Neural progenitor cell (in vitro differentiated cells): ENCODE measurements at regions not wholly inside any gene's neighbourhood (a gene's known extent, or its start where the extent isn't known, plus 50 kb on each side); places are given as distances from the start of the nearest gene placed in this dataset.

ENCODE experiments used
- DNase-seq: peaks from one replicate; pipeline ENCODE4 v3.0.0-alpha.2; 2016; ENCODE audit warnings: low spot score
- H2AFZ ChIP-seq: fragments of 200-600 bp; sonication (generic); replicated peaks from 2 replicates; pipeline ENCODE4 v1.6.1; 2016; ENCODE audit warnings: antibody characterized with exemption
- H3F3A ChIP-seq: fragments of 200-600 bp; sonication (generic); 2 replicates; pipeline ENCODE4 v1.6.1; 2016; ENCODE audit warnings: antibody characterized with exemption, low read depth
- H3K27ac ChIP-seq: fragments of 200-600 bp; sonication (generic); 2 replicates; pipeline ENCODE4 v1.5.1; 2016; ENCODE audit warnings: mild to moderate bottlenecking
- H3K27me3 ChIP-seq: fragments of 200-600 bp; sonication (generic); 2 replicates; pipeline ENCODE4 v1.6.1; 2016; ENCODE audit warnings: mild to moderate bottlenecking, moderate library complexity
- H3K36me3 ChIP-seq: fragments of 200-600 bp; sonication (generic); 2 replicates; pipeline ENCODE4 v1.5.1; 2016
- H3K4me1 ChIP-seq: fragments of 200-600 bp; sonication (generic); 2 replicates; pipeline ENCODE4 v1.6.1; 2016; ENCODE audit warnings: mixed run types
- H3K4me2 ChIP-seq: fragments of 200-600 bp; sonication (generic); 2 replicates; pipeline ENCODE4 v1.6.1; 2016
- H3K4me3 ChIP-seq: fragments of 200-600 bp; sonication (generic); 2 replicates; pipeline ENCODE4 v1.5.1; 2016
- H3K79me2 ChIP-seq: fragments of 200-600 bp; sonication (generic); 2 replicates; pipeline ENCODE4 v1.6.1; 2016; ENCODE audit warnings: low read depth
- H3K9ac ChIP-seq: fragments of 200-600 bp; sonication (generic); 2 replicates; pipeline ENCODE4 v1.6.1; 2016
- H3K9me3 ChIP-seq: fragments of 200-600 bp; sonication (generic); 2 replicates; pipeline ENCODE4 v1.5.1; 2016; ENCODE audit warnings: low read depth
- H4K20me1 ChIP-seq: fragments of 200-600 bp; sonication (generic); 2 replicates; pipeline ENCODE4 v1.6.1; 2016; ENCODE audit warnings: low read depth
- H3K27ac Mint-ChIP-seq: 3 replicates; pipeline ENCODE4 v1.8.0; 2021; ENCODE audit warnings: mixed read lengths
- H3K27me3 Mint-ChIP-seq: 2 replicates; pipeline ENCODE4 v1.8.0; 2022; ENCODE audit warnings: low read depth, mild to moderate bottlenecking, inconsistent platforms, moderate library complexity, mixed read lengths; ENCODE audit not compliant: insufficient read depth
- H3K36me3 Mint-ChIP-seq: 3 replicates; pipeline ENCODE4 v1.8.0; 2021; ENCODE audit warnings: mixed read lengths
- H3K4me1 Mint-ChIP-seq: 3 replicates; pipeline ENCODE4 v1.8.0; 2021; ENCODE audit warnings: mixed read lengths
- H3K4me3 Mint-ChIP-seq: 3 replicates; pipeline ENCODE4 v1.8.0; 2021; ENCODE audit warnings: mild to moderate bottlenecking, moderate library complexity, mixed read lengths
- H3K9me3 Mint-ChIP-seq: 3 replicates; pipeline ENCODE4 v1.8.0; 2020; ENCODE audit warnings: mixed read lengths
- CTCF ChIP-seq: fragments of 200-600 bp; sonication (generic); IDR thresholded peaks from 2 replicates; pipeline ENCODE4 v1.5.1; 2017; ENCODE audit warnings: antibody characterized with exemption, mild to moderate bottlenecking
- EZH2 ChIP-seq: fragments of 200-600 bp; sonication (generic); IDR thresholded peaks from 2 replicates; pipeline ENCODE4 v1.6.1; 2017; ENCODE audit warnings: antibody characterized with exemption, mild to moderate bottlenecking, moderate library complexity
- EZH2phosphoT487 ChIP-seq: fragments of 200-600 bp; sonication (generic); IDR thresholded peaks from 2 replicates; pipeline ENCODE4 v1.6.1; 2017; ENCODE audit warnings: antibody characterized with exemption

GRCh38 chr6:45727228-45727627 is 288.4 kb downstream of the CLIC5 start:
- no peaks in the 10 kb centered on the region for H3K27me3 ChIP-seq
- H3K36me3 ChIP-seq, result no peaks in the 10 kb centered on the region
- no peaks in the 10 kb centered on the region for H3F3A ChIP-seq
- no peak overlapping the region for H2AFZ ChIP-seq
- no peaks in the 10 kb centered on the region for H3K36me3 Mint-ChIP-seq
- no peak overlapping the region for H3K4me2 ChIP-seq
- H3K4me3 Mint-ChIP-seq, result no peak overlapping the region
- H3K27ac ChIP-seq, result no peak overlapping the region
- no peaks in the 10 kb centered on the region for H3K4me1 Mint-ChIP-seq
- H3K4me3 ChIP-seq, result no peak overlapping the region
- peaks cover 3% of the 10 kb centered on the region for H3K27me3 Mint-ChIP-seq
- no peaks in the 10 kb centered on the region for H3K4me1 ChIP-seq
- H4K20me1 ChIP-seq, result no peaks in the 10 kb centered on the region
- no peaks in the 10 kb centered on the region for H3K9me3 ChIP-seq
- TF ChIP-seq CTCF (no peak), EZH2phosphoT487 (no peak), EZH2 (no peak)
- no peak for DNase-seq
- H3K9me3 Mint-ChIP-seq, result no peaks in the 10 kb centered on the region
- H3K27ac Mint-ChIP-seq, result no peak overlapping the region
- H3K9ac ChIP-seq, result no peak overlapping the region
- H3K79me2 ChIP-seq, result no peaks in the 10 kb centered on the region

GRCh38 chr6:45726444-45726843 is 289.2 kb downstream of the CLIC5 start:
- no peaks in the 10 kb centered on the region for H3K36me3 Mint-ChIP-seq
- Histone ChIP-seq H3K9ac (no peak overlapping the region), H3K4me3 (no peak overlapping the region), H3K4me1 (no peaks in the 10 kb centered on the region), H2AFZ (no peak overlapping the region), H4K20me1 (no peaks in the 10 kb centered on the region), H3K36me3 (no peaks in the 10 kb centered on the region), H3F3A (no peaks in the 10 kb centered on the region), H3K27me3 (no peaks in the 10 kb centered on the region), H3K27ac (no peak overlapping the region), H3K79me2 (no peaks in the 10 kb centered on the region), H3K4me2 (no peak overlapping the region), H3K9me3 (no peaks in the 10 kb centered on the region)
- H3K27me3 Mint-ChIP-seq, result peaks cover 3% of the 10 kb centered on the region
- no peak overlapping the region for H3K4me3 Mint-ChIP-seq
- no peak for TF ChIP-seq EZH2phosphoT487
- TF ChIP-seq EZH2, result no peak
- no peak for TF ChIP-seq CTCF
- no peak overlapping the region for H3K27ac Mint-ChIP-seq
- H3K9me3 Mint-ChIP-seq, result no peaks in the 10 kb centered on the region
- no peak for DNase-seq
- no peaks in the 10 kb centered on the region for H3K4me1 Mint-ChIP-seq

- no peak for DNase-seq
- H3K36me3 Mint-ChIP-seq, result no peaks in the 10 kb centered on the region
- peaks cover 3% of the 10 kb centered on the region for H3K27me3 Mint-ChIP-seq
- Histone ChIP-seq H2AFZ (no peak overlapping the region), H3K79me2 (no peaks in the 10 kb centered on the region), H3F3A (no peaks in the 10 kb centered on the region), H3K27me3 (no peaks in the 10 kb centered on the region), H3K4me1 (no peaks in the 10 kb centered on the region), H3K4me2 (no peak overlapping the region), H3K36me3 (no peaks in the 10 kb centered on the region), H3K4me3 (no peak overlapping the region), H4K20me1 (no peaks in the 10 kb centered on the region), H3K9ac (no peak overlapping the region), H3K9me3 (no peaks in the 10 kb centered on the region), H3K27ac (no peak overlapping the region)
- no peak overlapping the region for H3K27ac Mint-ChIP-seq
- H3K4me3 Mint-ChIP-seq, result no peak overlapping the region
- H3K9me3 Mint-ChIP-seq, result no peaks in the 10 kb centered on the region
- H3K4me1 Mint-ChIP-seq, result no peaks in the 10 kb centered on the region
- TF ChIP-seq EZH2, result no peak
- TF ChIP-seq EZH2phosphoT487, result no peak
- no peak for TF ChIP-seq CTCF
These were observed 291.1 kb downstream of the CLIC5 start for GRCh38 chr6:45724511-45724910.

GRCh38 chr6:45724027-45724426 is 291.6 kb downstream of the CLIC5 start:
- no peaks in the 10 kb centered on the region for H3K79me2 ChIP-seq
- no peaks in the 10 kb centered on the region for H4K20me1 ChIP-seq
- H3K27ac ChIP-seq, result no peak overlapping the region
- no peak overlapping the region for H2AFZ ChIP-seq
- H3K9me3 Mint-ChIP-seq, result no peaks in the 10 kb centered on the region
- H3K4me3 ChIP-seq, result no peak overlapping the region
- H3K4me2 ChIP-seq, result no peak overlapping the region
- H3K9ac ChIP-seq, result no peak overlapping the region
- H3K9me3 ChIP-seq, result no peaks in the 10 kb centered on the region
- peaks cover 5% of the 10 kb centered on the region for H3K27me3 Mint-ChIP-seq
- no peaks in the 10 kb centered on the region for H3K27me3 ChIP-seq
- H3K27ac Mint-ChIP-seq, result no peak overlapping the region
- no peaks in the 10 kb centered on the region for H3K4me1 ChIP-seq
- DNase-seq, result no peak
- no peaks in the 10 kb centered on the region for H3K4me1 Mint-ChIP-seq
- H3K4me3 Mint-ChIP-seq, result no peak overlapping the region
- H3F3A ChIP-seq, result no peaks in the 10 kb centered on the region
- no peaks in the 10 kb centered on the region for H3K36me3 Mint-ChIP-seq
- TF ChIP-seq EZH2phosphoT487 (no peak), CTCF (no peak), EZH2 (no peak)
- H3K36me3 ChIP-seq, result no peaks in the 10 kb centered on the region
